Fibroblast of peridontal ligament (primary cell): ENCODE measurements at regions not wholly inside any gene's neighbourhood (a gene's known extent, or its start where the extent isn't known, plus 50 kb on each side); places are given as distances from the start of the nearest gene placed in this dataset.
"Not testable (repeated sequence)": the region's sequence is repeated elsewhere in the genome, so short reads cannot be mapped to it uniquely, and the experiment has no call there.

Experiments used
- DNase-seq: peaks from one replicate; pipeline ENCODE4 v3.0.0-alpha.2; 2010; ENCODE audit errors: extremely low read depth

DNA sequence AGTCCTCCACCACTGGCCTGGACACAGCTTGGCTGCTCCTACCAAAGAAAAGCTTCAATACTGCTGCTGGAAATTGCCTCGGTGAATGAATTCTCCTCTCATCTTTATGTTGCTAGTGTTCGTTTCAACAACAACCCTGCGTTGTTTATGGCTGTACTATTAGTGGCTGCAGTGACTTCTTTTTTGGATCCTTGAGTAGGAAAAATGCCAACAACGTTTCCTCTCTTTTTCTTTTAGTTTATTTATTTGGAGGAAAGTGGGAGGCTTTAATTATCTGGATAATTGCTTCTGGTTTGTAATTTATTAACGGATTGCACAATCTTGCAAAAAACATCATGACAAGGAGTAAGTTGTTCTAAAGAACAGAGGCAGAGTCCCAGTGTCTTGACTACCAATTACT is 464.1 kb upstream of the TRAM1L1 start:
- DNase-seq: no peak

DNA sequence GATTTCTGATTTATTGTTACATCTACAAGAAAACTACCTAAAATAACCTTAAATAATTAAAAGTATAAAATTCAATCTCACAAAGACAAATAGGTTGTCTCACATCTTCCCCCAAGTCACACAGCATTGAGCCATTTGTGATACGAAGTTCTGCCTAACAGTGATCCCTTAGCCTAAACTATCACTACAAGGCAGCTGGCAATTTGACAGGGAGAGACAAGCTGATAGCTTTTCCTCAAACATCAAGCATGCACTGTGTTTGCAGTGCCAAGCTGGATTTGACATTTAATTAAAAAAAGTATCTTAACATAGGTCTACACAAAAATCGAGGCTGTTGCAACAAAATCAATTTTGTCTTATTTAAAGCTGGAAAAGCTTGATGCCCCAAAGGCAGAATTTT is 464.7 kb upstream of the TRAM1L1 start:
- no peak for DNase-seq

DNA sequence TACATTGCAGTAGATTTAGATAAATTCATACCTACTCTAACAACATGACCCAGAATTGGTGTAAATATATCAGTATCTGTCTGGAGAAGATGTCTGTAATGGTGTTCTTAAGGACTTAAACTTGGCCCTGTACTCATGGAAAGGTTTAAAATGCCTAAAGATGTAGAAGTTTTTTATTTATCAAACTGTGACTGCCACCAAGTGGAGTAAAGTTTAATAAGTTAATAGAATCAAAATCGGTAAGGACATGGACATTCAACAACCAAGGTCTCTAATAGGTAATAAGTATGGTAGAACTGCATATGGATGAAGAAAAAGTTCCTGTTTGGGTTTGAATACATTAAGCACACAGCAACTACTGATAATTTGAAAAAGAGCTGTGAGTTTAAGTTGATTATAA is 474.0 kb upstream of the NDST3 start:
- peak; percentile 67 for DNase-seq

DNA sequence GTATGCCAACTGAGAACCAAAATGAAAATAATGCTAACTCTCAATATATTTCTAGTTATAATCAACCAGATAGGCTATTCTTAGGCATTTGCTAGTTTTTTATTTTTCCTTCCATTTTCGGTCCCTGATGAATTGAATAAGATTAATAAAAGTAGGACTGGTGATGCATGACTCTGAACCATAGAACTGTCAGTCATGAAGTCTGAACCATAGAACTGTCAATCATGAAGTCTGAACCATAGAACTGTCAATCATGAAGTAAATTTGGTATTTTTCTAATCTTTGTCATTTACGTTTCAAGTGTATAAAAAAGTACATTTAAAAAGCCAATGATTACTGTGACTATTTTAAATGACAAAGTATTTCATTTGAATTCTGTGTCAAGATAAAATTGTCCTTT is 460.2 kb upstream of the NDST3 start:
- DNase-seq: no peak

DNA sequence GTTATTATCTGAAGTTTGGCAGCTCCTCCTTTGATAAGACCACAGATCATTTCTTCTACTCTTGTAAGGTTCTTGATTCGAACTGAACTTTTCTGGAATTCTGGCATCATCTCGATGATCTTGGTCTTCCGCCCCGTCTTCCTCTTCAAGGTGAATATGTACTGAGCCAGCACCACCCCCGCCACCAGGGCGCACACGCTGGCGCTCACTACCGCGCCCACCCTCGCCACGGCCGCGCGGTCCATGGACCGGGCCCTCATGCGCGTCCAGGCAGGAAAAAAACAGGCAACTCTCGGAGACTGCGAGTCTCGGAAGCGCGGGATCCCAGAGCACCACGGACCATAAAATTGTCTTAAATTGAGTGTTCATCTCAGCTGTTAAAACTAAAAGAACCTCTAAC is 458.4 kb upstream of the NDST3 start:
- DNase-seq: no peak

DNA sequence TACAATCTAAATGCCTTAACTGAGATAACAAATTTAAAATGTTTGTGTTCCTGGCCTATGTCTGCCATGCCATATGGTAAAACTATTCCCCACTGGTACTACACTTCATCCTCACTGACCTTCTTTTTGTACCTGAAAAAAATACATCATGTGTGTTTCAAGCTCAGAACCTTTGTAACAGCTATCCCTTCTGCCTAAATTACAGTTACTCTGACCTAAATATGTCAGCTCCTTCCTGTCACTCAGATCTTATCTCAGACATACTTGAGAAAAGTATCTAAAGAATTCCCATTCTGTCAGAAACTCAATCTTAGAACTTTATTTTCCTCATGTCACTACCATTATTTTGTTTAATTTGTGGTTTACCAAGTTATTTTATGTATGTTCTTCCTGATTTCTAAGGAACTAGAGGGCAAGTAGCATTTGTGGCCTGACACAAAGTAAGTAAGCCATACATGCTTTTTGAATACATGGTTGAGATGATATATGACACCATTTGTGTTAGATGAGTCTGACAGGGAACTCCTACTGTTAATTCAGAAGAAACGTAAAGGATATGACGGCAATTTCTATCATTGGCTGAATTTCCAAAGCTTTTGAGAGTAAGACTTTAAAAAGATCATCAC is 456.5 kb upstream of the NDST3 start:
- no peak for DNase-seq

DNA sequence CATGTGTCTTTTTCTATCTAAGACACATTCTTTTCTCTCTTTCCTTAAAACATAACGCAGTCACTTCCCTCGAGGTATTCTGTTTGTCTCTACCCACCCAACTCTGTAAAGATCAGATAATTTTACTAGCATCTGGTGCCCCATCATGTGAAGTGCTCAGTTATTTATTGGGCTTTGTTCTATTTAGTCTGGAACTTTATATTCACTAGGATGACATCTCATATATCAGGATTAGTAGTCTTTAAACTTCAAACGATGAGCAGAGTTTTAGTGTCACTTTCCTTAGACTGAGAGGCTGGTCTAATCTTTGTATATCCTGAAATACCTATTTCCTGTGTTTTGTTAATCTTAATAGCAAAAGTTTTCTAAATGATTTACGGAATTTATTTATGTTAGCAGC is 445.5 kb upstream of the NDST3 start:
- DNase-seq: no peak

DNA sequence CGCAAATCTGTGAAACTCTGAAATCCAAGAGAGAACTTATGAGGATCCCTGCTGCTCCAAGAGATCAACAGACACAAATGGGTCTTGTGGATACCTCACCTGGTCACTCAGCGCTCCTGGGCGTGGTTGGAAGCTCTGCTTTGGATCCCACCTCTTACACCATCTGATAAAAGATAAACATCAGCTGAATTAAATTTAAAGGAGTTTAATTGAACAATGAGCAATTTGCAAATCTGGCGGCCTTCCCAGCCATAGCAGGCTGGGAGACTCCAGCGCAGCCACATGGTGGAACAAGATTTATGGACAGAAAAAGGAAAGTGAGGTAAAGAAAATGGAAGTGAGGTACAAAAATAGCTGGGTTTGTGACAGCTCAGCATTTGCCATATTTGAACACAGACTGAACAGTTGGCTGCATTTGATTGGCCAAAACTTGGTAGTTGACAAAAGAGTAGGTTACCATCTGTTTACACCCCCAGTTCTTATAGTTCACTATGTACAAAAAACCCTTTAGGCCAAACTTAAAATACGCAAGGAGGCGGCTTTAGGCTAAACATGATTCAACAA is 437.3 kb upstream of the NDST3 start:
- no peak for DNase-seq

DNA sequence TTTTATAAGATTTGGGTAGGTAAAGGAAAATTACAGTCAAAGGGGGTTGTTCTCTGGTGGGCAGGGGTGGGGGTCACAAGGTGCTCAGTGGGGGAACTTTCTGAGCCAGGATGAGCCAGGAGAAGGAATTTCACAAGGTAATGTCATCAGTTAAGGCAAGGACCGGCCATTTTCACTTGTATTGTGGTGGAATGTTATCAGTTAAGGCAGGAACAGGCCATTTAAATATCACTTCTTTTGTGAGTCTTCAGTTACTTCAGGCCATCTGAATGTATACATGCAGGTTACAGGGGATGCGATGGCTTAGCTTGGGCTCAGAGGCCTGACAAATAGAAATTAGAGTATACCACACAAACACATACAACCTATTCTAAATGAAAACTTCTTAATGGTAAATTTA is 434.9 kb upstream of the NDST3 start:
- not testable (repeated sequence) for DNase-seq

DNA sequence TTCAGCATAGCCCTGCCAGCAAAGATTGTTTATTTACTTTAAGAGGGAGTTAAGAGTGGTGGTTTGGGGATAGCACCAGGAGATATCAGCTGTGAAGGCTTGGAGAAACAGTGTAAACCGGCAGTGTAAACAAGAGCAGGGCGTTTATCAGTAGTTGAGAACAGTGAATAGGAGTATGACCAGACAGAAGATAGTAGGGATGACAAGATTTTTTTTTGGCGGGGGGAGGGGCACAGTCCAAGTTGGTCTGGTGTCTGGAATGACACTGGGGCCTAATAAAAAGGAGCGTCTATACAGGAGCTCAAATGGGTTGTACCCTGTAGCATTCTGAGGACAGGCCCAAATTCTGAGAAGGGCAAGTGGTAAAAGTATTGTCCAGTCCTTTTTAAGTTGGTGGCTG is 433.4 kb upstream of the NDST3 start:
- DNase-seq: not testable (repeated sequence)

DNA sequence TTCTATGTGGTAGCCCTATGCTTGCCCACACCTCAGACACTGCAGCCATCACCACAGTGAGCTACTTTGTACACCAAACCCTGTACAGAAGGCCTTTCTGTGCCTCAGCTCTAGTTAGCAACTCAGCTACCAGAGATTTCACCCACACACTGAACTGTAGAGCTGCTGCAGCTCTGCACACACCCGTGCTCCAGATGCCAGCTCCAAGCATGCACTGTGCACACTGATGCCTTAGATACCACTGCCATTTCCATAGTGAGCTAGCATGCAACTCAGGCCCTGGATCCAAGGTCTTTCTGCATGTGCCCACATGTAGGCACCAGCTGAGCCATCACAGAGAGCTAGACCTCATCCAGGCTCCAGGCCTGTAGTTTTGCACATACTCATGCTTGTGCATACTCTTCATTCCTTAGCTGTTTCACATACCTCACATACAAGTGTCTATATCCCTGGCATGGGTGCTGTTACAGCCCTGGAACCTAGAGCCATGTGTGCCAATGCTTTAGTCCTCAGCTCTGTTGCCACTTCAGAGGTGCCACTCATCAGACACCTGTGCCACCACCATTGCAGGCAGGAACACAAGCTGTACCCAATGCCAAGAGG is 423.5 kb upstream of the NDST3 start:
- no peak for DNase-seq

DNA sequence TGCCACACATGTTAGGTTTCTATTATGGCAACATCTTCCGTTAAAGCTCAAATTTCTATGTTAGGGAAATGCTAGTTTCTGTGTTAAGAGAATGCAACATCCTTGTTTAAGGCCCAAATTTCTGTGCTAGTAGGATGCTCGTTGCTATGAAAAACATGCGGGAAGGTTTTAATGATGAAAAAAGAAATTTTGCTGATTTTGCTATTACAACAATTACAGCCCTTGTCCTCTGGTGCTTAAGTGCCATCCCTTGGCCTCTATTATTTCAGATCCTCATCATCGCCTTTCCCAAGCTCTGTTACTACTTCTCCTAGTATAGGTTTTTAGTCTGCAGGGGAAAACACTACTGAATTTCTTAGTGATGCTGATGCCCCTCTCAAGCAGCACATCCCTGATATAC is 412.6 kb upstream of the NDST3 start:
- DNase-seq: no peak

DNA sequence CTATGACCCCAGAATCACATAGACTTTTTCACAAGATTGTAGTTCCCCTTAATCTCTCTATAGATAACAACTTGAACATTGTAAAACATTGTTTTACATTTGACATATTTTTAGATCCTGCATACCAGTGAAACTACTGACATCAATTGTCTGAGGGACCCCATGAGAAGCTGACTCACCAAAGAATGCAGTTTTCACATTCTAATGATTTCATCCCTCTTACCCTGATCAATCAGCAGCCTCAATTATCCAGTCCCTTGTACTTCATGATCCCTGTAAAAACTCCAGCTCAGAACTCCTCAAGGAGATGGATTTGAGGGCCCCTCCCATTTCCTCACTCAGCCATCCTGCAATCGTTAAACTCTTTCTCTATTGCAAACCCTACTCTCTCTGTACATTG is 411.0 kb upstream of the NDST3 start:
- DNase-seq: no peak

DNA sequence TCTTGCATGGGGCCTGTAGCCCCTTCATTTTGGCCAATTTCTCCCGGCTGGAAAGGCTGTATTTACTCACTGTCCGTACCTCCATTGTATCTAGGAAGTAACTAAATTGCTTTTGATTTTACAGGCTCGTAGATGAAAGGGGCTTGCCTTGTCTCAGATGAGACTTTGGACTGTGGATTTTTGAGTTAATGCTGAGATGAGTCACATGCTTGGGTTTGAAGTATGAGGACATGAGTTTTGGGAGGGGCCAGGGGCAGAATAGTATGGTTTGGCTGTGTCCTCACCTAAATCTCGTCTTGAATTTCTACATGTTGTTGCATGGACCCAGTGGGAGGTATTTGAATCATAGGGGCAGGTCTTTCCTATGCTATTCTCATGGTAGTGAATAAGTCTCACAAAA is 407.6 kb upstream of the NDST3 start:
- DNase-seq: no peak

DNA sequence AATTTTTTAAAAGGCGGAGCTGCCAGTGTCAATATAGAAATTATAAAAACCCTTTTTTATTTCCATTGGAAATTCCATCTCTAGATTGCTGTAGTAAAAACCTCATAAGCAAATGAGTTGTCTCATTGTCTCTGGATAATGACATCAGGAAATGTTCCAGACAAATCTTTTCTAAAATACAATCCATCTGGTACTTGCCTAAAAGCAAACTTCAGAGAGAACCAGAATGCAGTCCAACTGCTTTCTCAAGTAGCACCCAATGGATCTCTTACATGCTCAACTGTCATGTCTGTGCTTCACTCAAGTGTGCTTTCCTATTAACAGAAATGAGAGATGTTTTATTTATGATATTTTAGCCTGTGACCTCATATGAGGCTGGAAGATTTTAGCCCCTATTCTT is 399.6 kb upstream of the NDST3 start:
- no peak for DNase-seq

DNA sequence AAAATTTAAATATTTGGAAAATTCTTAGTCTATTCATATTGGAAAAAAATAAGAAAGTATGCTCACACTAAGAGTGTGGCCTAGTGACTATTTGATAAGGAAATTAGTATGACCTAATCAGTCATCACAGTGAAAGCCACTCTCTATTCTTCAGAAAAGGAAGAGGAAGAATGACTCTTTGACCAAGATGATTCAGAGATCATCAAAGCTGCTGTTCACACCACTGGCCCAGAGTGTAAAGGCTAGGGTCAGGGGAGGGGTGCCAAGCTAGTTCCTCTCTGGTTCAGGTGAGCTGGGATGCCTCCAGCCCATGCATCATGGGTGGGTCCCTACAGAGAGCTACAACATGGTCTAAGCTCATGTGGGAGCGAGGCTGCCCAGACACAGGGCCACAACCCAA is 396.9 kb upstream of the NDST3 start:
- no peak for DNase-seq

DNA sequence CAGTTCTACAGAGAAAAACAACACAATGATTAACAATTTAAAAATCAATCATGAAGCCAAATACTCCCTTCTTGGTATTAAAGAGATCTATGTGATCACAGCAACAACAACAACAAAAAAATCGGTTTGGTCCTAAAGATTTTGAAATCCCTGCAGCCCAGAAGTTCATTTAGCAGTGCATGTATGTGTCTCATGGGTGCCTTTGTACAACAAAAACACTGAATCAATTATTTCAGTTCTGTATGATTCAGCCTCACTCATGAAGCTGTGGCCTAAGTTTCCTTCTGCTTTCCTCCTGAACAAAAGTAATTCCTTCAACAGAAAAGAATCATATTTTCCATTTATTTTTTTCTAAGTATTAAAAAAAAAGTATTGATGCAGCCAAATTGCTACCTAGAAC is 393.4 kb upstream of the NDST3 start:
- no peak for DNase-seq

DNA sequence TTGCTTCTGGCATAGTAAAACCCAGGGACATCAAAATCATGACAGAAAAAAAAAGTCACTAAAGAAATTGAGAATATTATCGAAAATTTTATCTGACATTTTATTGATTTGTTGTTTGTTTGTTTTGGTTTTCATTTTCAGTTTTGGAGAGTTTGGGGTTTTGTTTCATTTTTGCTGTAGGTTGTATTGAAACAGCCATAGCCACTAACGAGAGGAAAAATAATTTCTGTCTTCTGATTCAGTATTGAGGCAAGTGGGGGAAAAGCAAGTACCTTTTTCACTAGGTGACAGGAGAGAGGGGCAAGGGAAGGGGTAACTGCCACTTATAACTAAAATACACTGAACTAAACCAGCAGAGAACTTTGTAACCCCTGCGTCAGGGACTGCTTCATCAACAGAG is 392.8 kb upstream of the NDST3 start:
- DNase-seq: no peak

DNA sequence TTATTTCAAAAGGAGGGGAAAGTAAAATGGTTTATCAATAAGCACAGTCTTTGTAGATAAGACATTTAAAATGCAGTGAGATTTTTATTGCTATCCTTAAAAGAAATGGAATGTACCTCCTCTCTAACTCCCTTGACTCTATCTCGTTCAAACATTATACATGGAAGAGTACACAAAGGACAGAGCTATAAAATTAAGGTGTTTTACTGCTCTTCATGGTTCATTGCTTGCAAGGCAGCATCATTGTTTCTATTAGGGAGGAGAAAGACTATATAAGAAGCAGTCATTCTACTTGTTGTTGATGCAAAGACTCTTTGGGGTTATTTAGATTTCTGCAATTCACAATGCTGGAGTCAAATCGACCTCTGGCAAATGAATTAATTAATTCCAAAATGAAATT is 380.2 kb upstream of the NDST3 start:
- no peak for DNase-seq

DNA sequence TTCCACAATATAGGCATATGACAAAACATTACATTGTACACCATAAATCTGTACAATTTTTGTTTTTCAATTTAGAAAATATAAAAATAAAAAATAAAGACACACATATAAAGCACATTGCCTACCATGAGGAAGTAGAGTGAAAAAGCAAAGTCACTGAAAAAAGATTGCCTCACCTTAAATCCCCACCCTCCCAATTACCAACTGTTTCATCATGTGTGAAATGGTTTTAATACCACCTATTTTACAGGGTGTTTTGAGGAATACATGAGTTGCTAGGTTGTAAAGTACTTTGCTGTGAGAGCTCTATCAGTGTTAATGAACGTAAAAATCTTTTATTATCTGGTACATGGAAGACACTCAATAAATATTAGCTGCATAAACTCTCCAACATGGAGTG is 373.6 kb upstream of the NDST3 start:
- DNase-seq: no peak

DNA sequence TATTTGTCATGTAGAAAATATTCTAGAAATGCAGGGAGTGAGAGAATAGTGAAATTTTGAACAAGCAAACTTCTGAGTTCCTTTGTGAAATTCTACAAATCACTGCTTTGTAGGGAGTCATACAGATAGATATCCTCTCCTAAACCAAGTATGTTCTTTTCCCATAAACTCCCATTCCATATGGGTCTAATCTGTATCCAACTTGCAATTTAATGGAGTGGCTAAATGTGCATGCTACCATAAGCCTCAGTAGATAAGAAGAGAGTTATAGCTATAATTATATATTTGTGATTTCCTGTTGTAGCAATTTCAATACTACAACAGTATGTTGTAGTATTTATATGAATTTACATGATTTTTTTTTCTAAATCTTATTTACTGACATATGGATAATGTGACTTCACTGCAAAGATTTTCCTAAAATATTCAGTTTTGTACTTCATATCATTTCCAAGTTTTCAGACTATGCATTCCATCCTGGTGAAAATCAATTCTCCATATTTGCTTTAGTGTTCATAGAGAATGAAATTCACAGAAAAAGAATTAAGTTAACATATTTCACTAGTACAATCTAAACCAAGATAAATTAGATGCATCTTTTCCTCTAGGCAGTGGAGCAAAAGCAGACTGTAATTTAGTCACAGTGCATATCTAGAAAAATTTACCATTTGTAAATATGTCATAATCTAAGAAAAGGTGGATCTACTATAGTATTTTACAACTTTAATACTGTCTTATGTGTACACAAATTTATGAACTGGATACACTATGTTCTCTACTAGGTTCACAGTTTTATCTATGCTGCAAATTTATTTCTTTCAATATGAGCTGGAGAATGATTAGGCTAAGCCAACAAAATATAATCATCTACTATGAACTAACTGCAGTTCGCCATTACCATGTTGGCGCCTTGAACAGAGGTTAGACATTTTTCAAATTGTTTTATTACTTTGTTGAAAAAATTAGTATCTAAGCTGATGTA is 372.9 kb upstream of the NDST3 start:
- DNase-seq: no peak

DNA sequence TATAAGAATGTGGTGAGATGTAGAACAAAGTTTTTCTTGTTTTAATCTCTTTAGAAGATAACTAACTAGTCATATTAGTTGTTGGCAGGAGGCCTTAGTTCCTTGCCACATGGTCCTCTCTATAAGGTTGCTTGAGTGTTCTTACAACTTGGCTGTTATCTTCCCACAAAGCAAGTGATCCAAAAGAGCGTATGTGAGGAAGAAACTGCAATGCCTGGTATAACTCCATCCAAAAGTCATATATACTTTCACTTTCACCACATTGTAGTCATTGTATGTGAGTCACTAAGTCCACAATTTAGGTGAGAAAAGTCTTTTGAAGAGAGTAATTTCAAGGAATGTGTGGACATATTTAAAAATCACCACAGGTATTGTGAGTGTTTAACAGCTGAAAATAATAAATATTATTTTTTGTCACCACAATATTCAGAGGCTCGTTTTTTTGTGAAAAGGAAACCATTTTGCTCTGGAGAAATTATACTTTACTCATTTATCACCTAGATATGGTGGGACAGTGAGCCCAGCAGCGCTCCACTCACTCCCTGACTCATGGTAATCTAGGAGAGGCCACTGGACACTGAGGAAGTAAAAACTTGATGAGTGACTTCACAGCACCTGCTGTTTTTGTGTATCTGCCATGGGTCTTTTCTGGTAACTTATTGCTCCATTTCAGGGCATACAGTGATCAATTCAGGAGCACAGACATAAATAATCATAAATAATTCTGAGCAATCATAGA is 369.4 kb upstream of the NDST3 start:
- DNase-seq: peak; percentile 0
